Breast epithelium (tissue), 3 donors: ENCODE measurements at regions not wholly inside any gene's neighbourhood (a gene's known extent, or its start where the extent isn't known, plus 50 kb on each side); places are given as distances from the start of the nearest gene placed in this dataset.

Source experiments
- CTCF ChIP-seq, 3 donors: fragments of 450-650 bp; IDR thresholded peaks; one replicate each; pipeline ENCODE4 v1.5.1; 2016 to 2017; ENCODE audit warnings: antibody characterized with exemption in 3 of 3, mild to moderate bottlenecking in 3 of 3, moderate library complexity in 3 of 3
- POLR2A ChIP-seq: fragments of 450-650 bp; IDR thresholded peaks from one replicate; pipeline ENCODE4 v1.6.1; 2016; ENCODE audit warnings: antibody characterized with exemption, mild to moderate bottlenecking, moderate library complexity
- POLR2AphosphoS5 ChIP-seq, 3 donors: sonication (generic); formaldehyde crosslinking; IDR thresholded peaks; one replicate each; pipeline ENCODE4 v1.6.1; 2017; ENCODE audit warnings: antibody characterized with exemption in 3 of 3

GRCh38 chr9:69987457-69987856, 56.2 kb upstream of the MAMDC2 start:
- no peak for TF ChIP-seq CTCF (IDR thresholded peaks at IDR 0.05)
- TF ChIP-seq POLR2A: no peak
- no peak for TF ChIP-seq POLR2AphosphoS5 (IDR thresholded peaks at IDR 0.05)
